IPS-11a (cell line): ENCODE measurements at regions not wholly inside any gene's neighbourhood (a gene's known extent, or its start where the extent isn't known, plus 50 kb on each side); places are given as distances from the start of the nearest gene placed in this dataset.
"Not testable (repeated sequence)": the region's sequence is repeated elsewhere in the genome, so short reads cannot be mapped to it uniquely, and the experiment has no call there.

Experiments
- H3K4me3 ChIP-seq: one replicate; pipeline ENCODE4 v1.5.1; 2013; ENCODE audit warnings: low read depth, low read length, control low read depth

DNA sequence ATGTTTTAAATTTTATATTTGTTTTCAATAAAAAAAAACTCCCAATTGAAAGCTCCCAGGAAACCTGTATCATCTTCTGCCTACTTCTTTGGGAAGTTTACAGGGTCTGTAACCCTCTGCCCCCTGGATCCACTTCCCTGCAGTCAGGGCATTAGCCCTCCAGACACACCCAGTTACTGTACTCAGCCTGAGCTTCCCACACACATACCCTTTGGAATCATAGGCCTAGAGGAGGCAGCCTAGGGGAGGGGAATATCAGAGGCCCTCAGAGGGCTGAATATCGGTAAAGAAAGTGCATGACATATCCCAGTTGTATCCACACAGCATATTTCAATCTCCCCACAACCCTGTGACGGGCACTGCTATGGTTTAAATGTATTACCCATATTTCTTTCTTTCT lies 56.2 kb upstream of the TFPI start:
- H3K4me3 ChIP-seq = not testable (repeated sequence)

DNA sequence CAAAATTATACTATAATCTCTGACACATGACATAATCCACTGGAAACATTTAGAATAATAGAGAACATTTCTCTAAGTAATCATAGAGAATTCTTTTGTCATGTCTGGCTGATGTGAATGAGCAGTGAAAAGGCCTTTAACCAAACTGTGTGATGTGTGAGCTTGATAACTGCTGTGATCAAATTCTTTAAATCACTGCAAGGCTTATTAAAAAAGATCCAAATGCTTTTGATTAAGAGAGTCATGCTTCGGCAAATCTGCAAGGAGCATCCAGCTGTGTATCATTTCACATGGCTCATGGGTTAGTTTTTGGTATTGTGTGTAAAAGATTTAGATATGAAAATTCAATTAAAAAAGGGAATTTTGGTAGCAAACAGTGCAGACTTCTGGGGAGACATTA lies 58.6 kb upstream of the TFPI start:
- no peak overlapping the region for H3K4me3 ChIP-seq

DNA sequence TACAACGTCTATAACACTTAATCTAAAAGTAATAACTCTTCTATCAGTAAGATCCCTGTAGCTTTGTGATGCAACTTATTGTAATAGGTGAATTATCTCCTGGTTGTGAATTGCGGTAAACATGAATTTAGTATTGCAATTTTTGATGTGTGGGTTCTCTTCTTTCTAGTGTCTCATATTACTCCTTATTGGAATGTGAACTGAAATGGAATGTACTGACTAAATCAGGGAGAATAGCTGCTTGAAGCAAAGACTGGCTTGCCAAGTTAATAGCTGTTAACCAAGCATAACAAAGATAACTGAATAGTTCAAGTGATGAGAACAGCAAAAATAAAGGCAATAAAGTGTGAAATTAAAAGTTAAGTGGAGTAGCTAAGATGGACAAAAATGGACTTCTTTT lies 60.5 kb upstream of the TFPI start:
- no peak overlapping the region for H3K4me3 ChIP-seq

DNA sequence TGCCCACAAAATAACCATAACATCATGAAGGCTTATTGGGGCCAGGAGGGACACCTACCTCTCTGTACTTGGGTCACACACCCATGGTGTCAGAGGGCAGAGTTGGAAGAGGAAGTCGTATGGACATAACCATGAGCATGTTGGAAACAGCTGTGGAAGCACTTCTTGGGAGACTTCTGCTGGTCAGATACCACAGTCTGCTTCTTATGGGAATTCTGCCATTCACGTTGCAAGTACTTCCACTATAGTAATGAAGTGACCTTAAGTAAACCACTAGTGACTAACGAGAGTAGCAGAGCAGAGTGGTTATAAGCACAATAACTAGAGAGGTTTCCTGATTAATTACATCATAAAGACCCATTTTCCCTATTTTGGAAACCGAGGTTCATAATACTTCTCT lies 61.1 kb upstream of the TFPI start:
- no peak overlapping the region for H3K4me3 ChIP-seq

DNA sequence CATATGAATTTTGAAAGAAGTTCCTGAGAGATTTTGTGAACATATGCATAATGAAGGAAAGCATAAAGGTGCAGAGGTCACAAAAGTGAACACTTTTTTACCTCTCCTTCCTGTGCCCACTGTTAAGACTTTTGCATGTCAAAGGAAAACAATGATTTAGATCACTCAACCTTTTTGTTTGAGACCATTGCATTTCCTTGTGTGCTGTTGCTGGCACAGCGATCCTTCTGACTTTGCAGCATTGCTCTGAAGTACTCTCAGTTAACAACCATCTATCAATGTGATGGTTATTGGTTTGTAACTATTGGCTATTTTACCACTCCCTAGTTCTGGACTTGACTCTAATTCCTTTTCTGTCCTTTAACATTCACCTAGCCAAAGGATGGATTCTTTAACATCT lies 61.7 kb upstream of the TFPI start:
- H3K4me3 ChIP-seq = no peak overlapping the region

DNA sequence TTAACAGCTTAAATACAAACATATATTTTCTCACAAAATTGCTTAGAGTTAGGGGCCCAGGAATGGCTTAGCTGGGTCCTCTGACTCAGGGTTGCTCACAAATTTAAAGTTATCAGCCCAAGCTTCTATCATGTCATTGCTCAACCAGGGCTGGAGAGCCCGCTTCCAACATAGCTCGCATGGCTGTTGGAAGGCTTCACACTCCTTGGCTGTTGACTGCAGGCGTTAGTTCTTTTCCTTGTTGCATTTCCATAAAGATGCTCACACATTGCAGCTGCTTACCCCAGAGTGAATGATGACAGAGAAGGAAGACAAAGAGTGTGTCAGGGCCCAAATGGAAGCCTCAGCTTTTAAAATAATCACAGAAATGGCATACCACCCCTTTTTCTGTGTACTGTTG lies 62.9 kb upstream of the TFPI start:
- H3K4me3 ChIP-seq = no peak overlapping the region

DNA sequence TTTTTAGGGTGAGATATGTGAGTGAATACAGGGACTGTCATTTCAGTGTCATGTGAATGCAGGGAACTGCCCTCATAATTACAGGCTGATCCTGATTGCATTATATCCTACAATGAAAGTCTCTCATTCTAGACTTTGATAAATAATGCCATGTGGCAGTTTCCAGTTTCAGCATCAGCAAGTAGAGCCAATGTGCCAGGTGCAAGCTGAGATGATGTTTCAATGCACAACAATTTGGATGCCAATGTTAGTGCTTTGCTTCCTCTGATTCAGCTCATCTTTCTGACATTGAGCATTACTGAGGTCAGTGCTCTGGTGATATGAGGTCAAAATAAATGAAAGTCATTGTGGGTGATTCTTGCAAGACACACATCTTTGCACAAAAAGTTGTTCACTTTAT lies 63.7 kb upstream of the TFPI start:
- no peak overlapping the region for H3K4me3 ChIP-seq

DNA sequence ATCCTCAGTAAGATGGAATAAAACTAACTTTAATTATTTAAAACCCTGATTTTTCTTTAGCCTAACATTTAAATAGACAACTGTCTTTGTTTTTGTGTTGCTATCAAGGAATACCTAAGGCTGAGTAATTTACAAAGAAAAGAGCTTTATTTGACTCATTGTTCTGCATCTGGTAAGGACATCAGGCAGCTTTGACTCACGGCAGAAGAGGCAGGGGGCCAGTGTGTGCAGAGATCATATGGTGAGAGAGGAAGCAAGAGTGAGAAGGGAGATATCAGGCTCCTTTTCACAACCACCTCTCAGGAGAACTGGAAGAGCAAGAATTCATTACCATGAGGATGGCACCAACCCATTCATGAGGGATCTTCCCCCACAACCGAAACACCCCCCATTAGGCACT lies 64.6 kb upstream of the TFPI start:
- H3K4me3 ChIP-seq = no peak overlapping the region

DNA sequence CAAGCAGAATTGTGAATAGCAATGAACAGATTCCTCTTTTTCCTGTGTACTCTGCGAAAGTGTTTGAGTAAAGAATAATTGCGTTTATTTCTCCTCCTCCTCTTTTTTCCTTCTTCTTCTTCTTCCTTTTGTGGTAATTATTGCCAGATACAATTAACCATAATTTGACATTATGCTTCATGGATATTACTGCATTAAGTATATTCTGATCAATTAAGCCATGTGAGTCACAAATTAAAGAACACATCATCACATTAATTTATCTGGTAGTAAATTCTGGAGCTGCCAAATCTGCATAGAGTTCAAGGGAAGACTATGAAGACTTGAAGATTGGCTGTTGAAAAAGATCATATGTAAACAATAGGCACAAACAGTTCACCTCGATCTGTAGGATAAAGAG lies 72.9 kb upstream of the TFPI start:
- H3K4me3 ChIP-seq = no peak overlapping the region

DNA sequence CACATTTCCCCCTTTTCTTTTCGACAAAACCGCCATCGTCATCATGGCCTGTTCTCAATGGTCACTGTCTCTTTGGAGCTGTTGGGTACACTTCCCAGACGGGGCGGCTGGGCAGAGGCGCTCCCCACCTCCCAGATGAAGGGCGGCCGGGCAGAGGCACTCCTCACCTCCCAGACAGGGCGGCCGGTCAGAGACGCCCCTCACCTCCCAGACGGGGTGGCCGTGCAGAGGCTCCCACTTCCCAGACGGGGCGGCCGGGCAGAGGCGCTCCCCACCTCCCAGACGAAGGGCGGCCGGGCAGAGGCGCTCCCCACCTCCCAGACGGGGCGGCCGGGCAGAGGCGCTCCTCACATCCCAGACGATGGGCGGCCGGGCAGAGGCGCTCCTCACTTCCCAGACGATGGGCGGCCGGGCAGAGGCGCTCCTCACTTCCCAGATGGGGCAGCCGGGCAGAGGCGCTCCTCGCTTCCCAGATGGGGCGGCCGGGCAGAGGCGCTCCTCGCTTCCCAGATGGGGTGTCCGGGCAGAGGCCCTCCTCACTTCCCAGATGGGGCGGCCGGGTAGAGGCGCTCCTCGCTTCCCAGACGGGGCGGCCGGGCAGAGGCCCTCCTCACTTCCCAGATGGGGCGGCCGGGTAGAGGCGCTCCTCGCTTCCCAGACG lies 82.6 kb upstream of the TFPI start:
- not testable (repeated sequence) for H3K4me3 ChIP-seq

DNA sequence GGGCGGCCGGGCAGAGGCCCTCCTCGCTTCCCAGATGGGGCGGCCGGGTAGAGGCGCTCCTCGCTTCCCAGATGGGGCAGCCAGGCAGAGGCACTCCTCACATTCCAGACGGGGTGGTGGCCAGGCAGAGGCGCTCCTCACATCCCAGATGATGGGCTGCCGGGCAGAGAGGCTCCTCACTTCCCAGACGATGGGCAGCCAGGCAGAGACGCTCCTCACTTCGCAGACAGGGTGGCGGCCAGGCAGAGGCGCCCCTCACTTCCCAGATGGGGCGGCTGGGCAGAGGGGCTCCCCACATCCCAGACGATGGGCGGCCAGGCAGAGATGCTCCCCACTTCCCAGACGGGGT lies 83.1 kb upstream of the TFPI start:
- H3K4me3 ChIP-seq = not testable (repeated sequence)

DNA sequence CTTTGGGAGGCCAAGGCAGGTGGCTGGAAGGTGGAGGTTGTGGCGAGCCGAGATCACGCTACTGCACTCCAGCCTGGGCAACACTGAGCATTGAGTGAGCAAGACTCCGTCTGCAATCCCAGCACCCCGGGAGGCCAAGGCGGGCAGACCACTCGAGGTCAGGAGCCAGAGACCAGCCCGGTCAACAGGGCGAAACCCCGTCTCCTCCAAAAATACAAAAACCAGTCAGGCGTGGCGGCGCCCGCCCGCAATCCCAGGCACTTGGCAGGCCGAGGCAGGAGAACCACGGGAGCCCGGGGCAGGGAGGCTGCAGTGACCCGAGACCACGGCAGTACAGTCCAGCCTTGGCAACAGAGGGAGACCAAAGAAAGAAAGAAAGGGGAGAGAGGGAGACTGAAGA lies 83.5 kb upstream of the TFPI start:
- H3K4me3 ChIP-seq = not testable (repeated sequence)

DNA sequence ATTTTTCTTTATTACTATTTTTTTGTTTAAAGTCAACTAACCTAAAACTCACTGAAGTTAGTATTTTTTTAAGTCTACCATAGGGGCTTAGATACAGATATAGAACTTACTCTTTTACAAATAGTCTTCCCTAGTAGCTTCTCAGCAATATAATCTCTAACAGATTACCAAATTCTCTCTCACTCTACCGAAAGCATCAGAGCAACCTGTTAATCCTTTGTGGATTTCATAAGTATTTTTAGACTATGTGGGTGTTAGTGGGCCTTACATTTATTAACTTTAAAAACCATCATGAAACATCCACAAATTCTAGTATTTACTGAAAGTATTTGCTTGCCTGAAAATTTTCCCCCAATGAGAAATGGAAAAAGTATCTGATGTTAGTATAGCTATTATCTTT lies 84.6 kb upstream of the TFPI start:
- no peak overlapping the region for H3K4me3 ChIP-seq

DNA sequence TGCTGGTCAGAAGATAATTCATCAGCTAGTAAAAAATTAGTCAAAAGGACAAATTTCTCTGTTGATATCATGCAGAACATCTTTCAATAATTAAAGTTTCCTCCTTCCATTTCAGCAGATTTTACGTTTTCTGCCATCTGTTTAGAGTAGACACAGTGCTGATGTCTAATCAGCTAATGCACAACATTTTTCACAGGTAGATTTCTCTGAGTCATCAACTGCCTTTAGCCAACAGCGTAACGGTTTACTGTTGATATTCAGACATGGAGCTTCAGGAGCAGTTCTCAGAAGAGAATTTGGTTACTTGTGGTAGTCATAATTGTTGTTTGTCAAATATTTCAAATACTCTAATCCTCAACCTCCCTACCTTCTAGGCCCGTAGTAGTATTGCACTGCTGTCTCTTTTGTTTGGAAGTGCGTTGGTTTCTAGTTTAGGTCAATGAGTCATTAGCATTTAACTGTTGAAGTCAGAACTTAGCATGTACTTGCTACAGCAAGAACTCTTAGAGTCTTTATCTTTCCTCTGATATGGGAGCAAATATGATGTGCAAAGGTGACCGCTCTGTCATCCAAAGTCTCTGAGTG lies 86.8 kb upstream of the TFPI start:
- H3K4me3 ChIP-seq = no peak overlapping the region

DNA sequence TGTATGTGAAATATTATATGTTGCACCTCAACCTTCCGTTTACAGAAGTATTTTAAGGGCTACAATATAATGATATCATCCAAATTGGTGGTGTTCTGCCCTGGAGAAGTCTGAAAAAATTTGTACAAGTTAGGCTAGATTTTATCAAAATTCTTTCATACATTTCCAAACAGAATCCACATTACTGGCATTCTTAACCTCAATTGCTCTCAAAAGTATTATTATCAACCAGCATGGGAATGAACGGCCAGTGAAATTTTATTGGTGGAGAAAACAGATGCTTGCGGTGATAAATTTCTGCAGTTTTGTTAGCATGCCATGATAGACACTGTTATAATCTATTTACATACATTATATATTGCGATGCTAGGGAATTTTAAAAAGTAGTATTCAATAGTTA lies 88.3 kb upstream of the TFPI start:
- no peak overlapping the region for H3K4me3 ChIP-seq

DNA sequence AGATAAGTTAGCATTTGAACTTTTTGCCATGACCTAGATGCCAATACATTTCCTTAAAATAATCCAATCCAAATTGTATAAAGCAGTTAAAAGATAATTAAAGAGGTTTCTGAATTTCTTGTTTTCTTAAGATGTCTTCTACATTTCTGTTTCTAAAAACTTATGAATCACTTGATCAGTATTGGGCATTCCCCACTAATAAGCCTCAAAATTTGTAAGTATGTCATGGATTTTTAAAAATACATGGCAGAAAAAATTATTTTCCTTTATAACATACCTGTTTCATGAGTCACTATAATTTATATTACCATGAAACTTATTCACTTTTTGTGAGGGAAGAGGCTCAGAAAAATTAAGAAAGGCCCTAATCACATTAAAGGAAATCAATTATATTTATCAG lies 90.3 kb upstream of the TFPI start:
- H3K4me3 ChIP-seq = no peak overlapping the region

DNA sequence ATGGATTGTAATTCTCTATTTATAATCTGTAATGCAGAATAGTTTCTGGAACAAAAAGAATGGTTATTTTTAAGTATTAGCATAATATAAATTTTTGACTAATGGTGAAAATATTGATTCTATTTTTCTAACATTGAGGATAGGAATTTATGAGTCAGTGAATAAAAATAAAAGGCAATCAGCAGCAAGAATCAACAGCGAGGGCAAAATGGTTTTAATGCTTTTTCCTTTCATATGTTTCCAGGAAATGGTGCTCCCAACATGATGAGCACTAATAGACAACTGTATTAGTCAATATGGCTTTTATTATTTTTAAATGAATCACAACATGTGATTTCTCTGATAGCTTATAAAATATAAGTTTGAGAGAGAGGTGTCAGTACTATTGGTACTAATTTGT lies 90.7 kb upstream of the TFPI start:
- no peak overlapping the region for H3K4me3 ChIP-seq

DNA sequence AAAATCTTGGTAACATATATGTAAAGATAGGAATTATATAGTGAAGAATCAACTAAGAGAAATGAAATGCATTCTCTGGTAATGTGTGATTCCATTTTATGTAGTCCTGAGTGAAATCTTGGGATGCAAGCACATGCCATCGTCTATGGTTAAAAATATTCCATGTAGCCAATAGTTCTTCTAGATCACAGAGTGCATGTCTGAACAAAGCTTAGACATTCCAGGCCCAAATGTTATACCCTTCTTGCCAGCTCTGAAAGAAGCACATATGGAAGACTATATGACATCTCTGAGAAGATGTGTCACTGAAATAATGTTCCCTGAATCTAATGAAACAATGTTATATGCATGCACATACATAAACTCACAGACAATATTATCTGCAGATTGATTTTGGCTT lies 92.3 kb upstream of the TFPI start:
- H3K4me3 ChIP-seq = no peak overlapping the region

DNA sequence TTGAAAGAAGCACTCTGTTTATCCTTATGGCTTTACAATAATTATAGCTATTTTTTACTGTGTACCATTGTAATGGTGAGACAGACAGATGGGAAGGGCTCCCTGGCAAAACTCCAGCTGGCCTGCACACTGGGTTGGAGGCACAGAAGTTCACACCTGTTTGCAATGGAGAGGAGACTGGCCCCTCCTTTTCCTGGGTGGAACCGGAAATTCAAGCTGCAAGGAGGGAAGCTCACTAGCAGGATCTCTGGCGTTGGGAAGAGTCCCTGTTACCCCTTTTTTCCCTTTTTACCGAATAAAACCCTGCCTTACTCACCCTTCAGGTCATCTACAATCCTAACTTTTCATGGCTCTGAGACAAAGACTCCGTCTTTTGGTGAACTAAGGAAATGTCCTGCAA lies 100.3 kb upstream of the TFPI start:
- H3K4me3 ChIP-seq = no peak overlapping the region

DNA sequence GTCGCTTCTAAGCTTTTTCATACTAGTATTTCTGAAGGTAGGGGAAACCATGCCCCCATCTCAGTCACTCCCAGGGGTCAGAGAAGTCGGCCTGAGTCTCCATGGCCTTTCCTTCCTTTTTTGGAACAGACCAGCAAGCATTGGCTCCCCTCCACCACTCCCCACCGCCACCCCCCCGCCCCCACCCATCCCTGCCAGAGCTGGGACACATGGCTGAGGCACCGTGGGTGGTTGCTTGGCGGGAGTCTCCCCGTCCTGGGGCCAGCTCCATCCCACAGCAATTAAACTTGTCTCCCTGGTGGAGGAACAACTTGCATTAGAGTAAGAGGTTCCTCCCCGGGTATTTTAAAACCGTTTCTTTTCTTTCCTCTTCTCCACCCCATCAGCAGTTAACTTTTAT lies 100.8 kb upstream of the TFPI start:
- no peak overlapping the region for H3K4me3 ChIP-seq

DNA sequence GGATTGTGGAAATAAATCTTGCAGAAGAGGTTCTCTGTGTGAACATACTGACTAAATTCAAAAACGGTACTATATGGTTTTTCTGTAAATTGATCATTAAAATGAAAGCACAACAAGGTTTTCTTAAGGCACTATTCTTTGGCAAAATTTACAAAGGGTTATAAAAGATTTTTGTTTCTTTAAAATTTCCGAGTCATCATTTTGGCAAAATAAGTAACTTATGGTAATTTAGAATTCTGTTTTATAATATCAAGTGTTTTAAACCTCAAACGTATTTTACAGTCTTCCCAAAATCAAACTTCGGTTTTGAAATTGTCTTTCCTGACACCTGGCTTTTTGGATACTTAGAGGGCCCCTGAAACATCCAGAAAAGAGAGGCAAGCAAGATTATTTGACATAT lies 101.9 kb upstream of the TFPI start:
- H3K4me3 ChIP-seq = no peak overlapping the region

DNA sequence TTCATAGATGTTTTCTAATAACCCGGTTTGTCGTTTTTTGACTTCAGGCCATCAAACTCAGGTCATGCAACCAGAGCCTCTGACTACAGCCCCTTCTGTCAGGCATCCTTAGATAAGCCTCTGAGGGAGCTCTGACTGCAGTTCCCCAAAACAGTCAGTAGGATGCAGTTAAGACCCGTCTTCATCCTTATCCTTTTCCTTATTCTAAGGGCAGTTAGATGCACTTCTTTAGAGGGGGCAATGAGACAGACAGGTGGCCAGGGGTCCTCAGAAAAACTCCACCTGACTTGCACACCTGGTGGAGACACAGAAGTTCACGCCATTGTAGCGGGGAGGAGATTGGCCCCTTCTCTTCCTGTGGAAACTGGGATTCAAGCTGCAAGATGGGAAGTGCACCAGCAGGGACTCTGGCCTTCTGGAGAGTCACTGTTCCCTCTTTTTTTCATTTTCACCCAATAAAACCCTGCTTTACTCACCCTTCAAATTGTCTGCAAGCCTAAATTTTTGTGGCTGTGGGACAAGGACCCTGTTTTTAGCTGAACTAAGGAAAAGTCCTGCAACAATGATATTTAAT lies 104.8 kb upstream of the TFPI start:
- H3K4me3 ChIP-seq = no peak overlapping the region

DNA sequence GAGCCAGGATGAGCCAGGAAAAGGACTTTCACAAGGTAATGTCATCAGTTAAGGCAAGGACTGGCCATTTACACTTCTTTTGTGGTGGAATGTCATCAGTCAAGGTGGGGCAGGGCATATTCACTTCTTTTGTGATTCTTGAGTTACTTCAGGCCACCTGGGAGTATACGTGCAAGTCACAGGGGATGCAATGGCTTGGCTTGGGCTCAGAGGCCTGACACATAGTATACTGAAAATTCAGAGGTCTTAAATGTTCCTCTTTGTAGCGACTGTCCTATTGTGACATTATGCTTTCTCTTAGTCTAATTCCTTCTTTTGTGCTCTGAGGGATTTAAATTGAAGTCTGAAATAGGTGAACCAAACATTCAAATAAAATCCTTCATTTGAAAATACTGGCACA lies 121.8 kb upstream of the TFPI start:
- H3K4me3 ChIP-seq = not testable (repeated sequence)
